Endodermal cell (in vitro differentiated cells): ENCODE measurements at regions not wholly inside any gene's neighbourhood (a gene's known extent, or its start where the extent isn't known, plus 50 kb on each side); places are given as distances from the start of the nearest gene placed in this dataset.
A peak's percentile ranks its signal among the peaks of the same experiment; 100 is the strongest.

ENCODE experiments used
- DNase-seq: peaks from one replicate; pipeline ENCODE4 v3.0.0-alpha.2; 2017
- H3K27ac ChIP-seq: 2 replicates; pipeline ENCODE4 v1.5.1; 2013; ENCODE audit warnings: mild to moderate bottlenecking, low read depth, low read length, moderate library complexity
- H3K27me3 ChIP-seq: 2 replicates; pipeline ENCODE4 v1.6.1; 2013; ENCODE audit warnings: mild to moderate bottlenecking, low read length, moderate library complexity; ENCODE audit not compliant: insufficient read depth, control insufficient read depth, poor library complexity, severe bottlenecking
- H3K36me3 ChIP-seq: 2 replicates; pipeline ENCODE4 v1.7.0; 2013; ENCODE audit warnings: mild to moderate bottlenecking, low read length, moderate library complexity; ENCODE audit not compliant: control insufficient read depth, insufficient read depth
- H3K4me1 ChIP-seq: one replicate; pipeline ENCODE4 v1.7.0; 2013; ENCODE audit warnings: low read length; ENCODE audit not compliant: control insufficient read depth, insufficient read depth
- H3K4me3 ChIP-seq: 2 replicates; pipeline ENCODE4 v1.5.1; 2013; ENCODE audit warnings: mild to moderate bottlenecking, low read length, moderate library complexity
- H3K9ac ChIP-seq: 2 replicates; pipeline ENCODE4 v1.6.1; 2013; ENCODE audit warnings: mild to moderate bottlenecking, low read length, moderate library complexity; ENCODE audit not compliant: poor library complexity, severe bottlenecking; ENCODE audit errors: extremely low read depth
- H3K9me3 ChIP-seq: 2 replicates; pipeline ENCODE4 v1.6.1; 2013; ENCODE audit warnings: mild to moderate bottlenecking, low read length, moderate library complexity; ENCODE audit not compliant: control insufficient read depth
- H3K27ac Mint-ChIP-seq: 2 replicates; pipeline ENCODE4 v1.8.0; 2020; ENCODE audit warnings: mixed read lengths
- H3K27me3 Mint-ChIP-seq: 2 replicates; pipeline ENCODE4 v1.8.0; 2021; ENCODE audit warnings: mild to moderate bottlenecking, mixed read lengths; ENCODE audit not compliant: insufficient read depth
- H3K36me3 Mint-ChIP-seq: 2 replicates; pipeline ENCODE4 v1.8.0; 2020; ENCODE audit warnings: low read depth, mixed read lengths
- H3K4me1 Mint-ChIP-seq: 2 replicates; pipeline ENCODE4 v1.8.0; 2020; ENCODE audit warnings: mixed read lengths
- H3K4me3 Mint-ChIP-seq: 2 replicates; pipeline ENCODE4 v1.8.0; 2020; ENCODE audit warnings: mild to moderate bottlenecking, moderate library complexity, mixed read lengths
- H3K9me3 Mint-ChIP-seq: 2 replicates; pipeline ENCODE4 v1.8.0; 2020; ENCODE audit warnings: mild to moderate bottlenecking, mixed read lengths
- CTCF ChIP-seq: fragments of 200-600 bp; sonication (generic); conservative IDR thresholded peaks from 2 replicates; pipeline ENCODE4 v1.5.0; 2021; ENCODE audit warnings: antibody characterized with exemption, mild to moderate bottlenecking
- WGBS, 2 experiments: methylation state at CpG; one replicate each; pipeline versions ENCODE4 v1.1.5 to v1.1.7; 2013; ENCODE audit warnings: missing lambda C conversion rate in 2 of 2, mixed read lengths in 1 of 2; ENCODE audit not compliant: insufficient coverage in 1 of 2, insufficient read length in 1 of 2; 5-methylcytosine and 5-hydroxymethylcytosine counted together

GRCh38 chr12:126033751-126034150 lies 968.5 kb downstream of the AACS start:
- DNase-seq: no peak
- 86 to 94% methylated on average over 2 to 3 of the region's 3 CpGs for WGBS, 2 experiments

GRCh38 chr12:126036348-126036747 lies 971.1 kb downstream of the AACS start:
- H3K27ac ChIP-seq: no peak overlapping the region
- Mint-ChIP-seq H3K4me3 (no peak overlapping the region), H3K4me1 (peaks cover 5% of the 10 kb centered on the region), H3K27ac (no peak overlapping the region), H3K36me3 (no peaks in the 10 kb centered on the region), H3K27me3 (peaks cover 2% of the 10 kb centered on the region), H3K9me3 (peaks cover 79% of the 10 kb centered on the region)
- no peak overlapping the region for H3K9ac ChIP-seq
- no peaks in the 10 kb centered on the region for H3K27me3 ChIP-seq
- peak overlapping the region; percentile 40 for H3K4me3 ChIP-seq
- H3K4me1 ChIP-seq: no peaks in the 10 kb centered on the region
- H3K36me3 ChIP-seq: no peaks in the 10 kb centered on the region
- TF ChIP-seq CTCF: no peak
- no peak for DNase-seq
- H3K9me3 ChIP-seq: peaks cover 88% of the 10 kb centered on the region

More at GRCh38 chr12:126033751-126034150, 968.5 kb downstream of the AACS start:
- TF ChIP-seq CTCF: no peak
- H3K36me3 Mint-ChIP-seq: no peaks in the 10 kb centered on the region
- H3K9me3 ChIP-seq: peaks cover 94% of the 10 kb centered on the region
- H3K4me3 Mint-ChIP-seq: no peak overlapping the region
- H3K9ac ChIP-seq: no peak overlapping the region
- no peaks in the 10 kb centered on the region for H3K27me3 ChIP-seq
- no peak overlapping the region for H3K27ac ChIP-seq
- peaks cover 81% of the 10 kb centered on the region for H3K9me3 Mint-ChIP-seq
- H3K4me1 ChIP-seq: no peaks in the 10 kb centered on the region
- H3K27ac Mint-ChIP-seq: no peak overlapping the region
- H3K36me3 ChIP-seq: no peaks in the 10 kb centered on the region
- no peak overlapping the region for H3K4me3 ChIP-seq
- peaks cover 3% of the 10 kb centered on the region for H3K27me3 Mint-ChIP-seq
- H3K4me1 Mint-ChIP-seq: peaks cover 5% of the 10 kb centered on the region

DNA sequence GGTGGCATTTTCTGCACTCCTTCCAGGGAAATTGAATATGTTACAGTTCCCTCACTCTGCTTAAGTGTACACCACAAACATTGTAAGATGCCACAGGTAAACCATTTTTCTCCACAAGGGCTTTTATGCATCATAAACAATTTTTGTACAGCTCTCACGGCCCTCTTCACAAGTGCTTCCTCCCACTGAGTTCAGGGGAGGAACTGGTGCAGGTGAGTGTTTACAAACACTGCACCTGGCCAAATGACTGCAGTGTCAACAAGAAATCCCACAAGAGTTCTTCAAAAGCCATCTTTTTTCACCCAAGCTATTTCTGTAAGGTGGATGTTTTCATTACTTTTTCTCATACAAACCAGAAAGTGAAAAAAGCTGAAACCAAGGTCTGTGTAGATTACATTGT lies 973.2 kb downstream of the AACS start:
- H3K9me3 ChIP-seq: peaks cover 78% of the 10 kb centered on the region
- no peak for TF ChIP-seq CTCF

More for the DNA sequence above, 973.2 kb downstream of the AACS start:
- DNase-seq: no peak
- WGBS, 2 experiments: 50 to 88% methylated on average over 1 of the region's 1 CpG
- Mint-ChIP-seq H3K27ac (peak overlapping the region; percentile 74), H3K9me3 (peaks cover 63% of the 10 kb centered on the region), H3K4me3 (no peak overlapping the region), H3K27me3 (peaks cover 15% of the 10 kb centered on the region), H3K36me3 (no peaks in the 10 kb centered on the region), H3K4me1 (peaks cover 5% of the 10 kb centered on the region)
- no peak overlapping the region for H3K27ac ChIP-seq
- no peaks in the 10 kb centered on the region for H3K4me1 ChIP-seq
- H3K27me3 ChIP-seq: no peaks in the 10 kb centered on the region
- no peak overlapping the region for H3K9ac ChIP-seq
- H3K36me3 ChIP-seq: no peaks in the 10 kb centered on the region
- peak overlapping the region; percentile 44 for H3K4me3 ChIP-seq
